Calu3 (cell line): ENCODE measurements at regions not wholly inside any gene's neighbourhood (a gene's known extent, or its start where the extent isn't known, plus 50 kb on each side); places are given as distances from the start of the nearest gene placed in this dataset.

Source experiments
- BruUV-seq: library from RNA; stranded (reverse); fragments of 400-500 nt; replicated peaks from 2 replicates; lab custom pipeline; 2021; lab: Mats Ljungman, UMichigan
- CTCF ChIA-PET: fragments of 300-600 bp; sonication (Branson Sonifier 250); formaldehyde crosslinking; loops from one replicate; lab custom pipeline; 2022; ENCODE audit warnings: antibody characterized with exemption; lab: Charles Lee
- DNase-seq: peaks from one replicate; pipeline ENCODE4 v3.0.0; 2022
- H3K27ac Mint-ChIP-seq: one replicate; pipeline ENCODE4 v1.8.0; 2022; ENCODE audit warnings: mixed read lengths; ENCODE audit not compliant: unreplicated experiment
- H3K27me3 Mint-ChIP-seq: one replicate; pipeline ENCODE4 v1.8.0; 2022; ENCODE audit warnings: mixed read lengths; ENCODE audit not compliant: unreplicated experiment
- H3K36me3 Mint-ChIP-seq: one replicate; pipeline ENCODE4 v1.8.0; 2022; ENCODE audit warnings: mild to moderate bottlenecking, moderate library complexity, mixed read lengths; ENCODE audit not compliant: insufficient read depth, unreplicated experiment
- H3K4me1 Mint-ChIP-seq: one replicate; pipeline ENCODE4 v1.8.0; 2022; ENCODE audit warnings: mild to moderate bottlenecking, low read depth, mixed read lengths; ENCODE audit not compliant: unreplicated experiment
- H3K4me3 Mint-ChIP-seq: one replicate; pipeline ENCODE4 v1.8.0; 2022; ENCODE audit warnings: mild to moderate bottlenecking, low read depth, moderate library complexity, mixed read lengths; ENCODE audit not compliant: unreplicated experiment
- H3K9me3 Mint-ChIP-seq: one replicate; pipeline ENCODE4 v1.8.0; 2022; ENCODE audit warnings: low read depth, mixed read lengths; ENCODE audit not compliant: unreplicated experiment
- intact Hi-C: fragments of 100-400 bp; cut with micrococcal nuclease; formaldehyde crosslinking; loops from one replicate; pipeline ENCODE4 v1.10.0; 2022; ENCODE audit not compliant: unreplicated experiment
- TF ChIP-seq, protein P1 (sequence below): fragments of 200-600 bp; IDR thresholded peaks from one replicate; pipeline ENCODE4 v1.8.0; 2022; ENCODE audit warnings: antibody characterized with exemption; ENCODE audit not compliant: unreplicated experiment

DNA sequence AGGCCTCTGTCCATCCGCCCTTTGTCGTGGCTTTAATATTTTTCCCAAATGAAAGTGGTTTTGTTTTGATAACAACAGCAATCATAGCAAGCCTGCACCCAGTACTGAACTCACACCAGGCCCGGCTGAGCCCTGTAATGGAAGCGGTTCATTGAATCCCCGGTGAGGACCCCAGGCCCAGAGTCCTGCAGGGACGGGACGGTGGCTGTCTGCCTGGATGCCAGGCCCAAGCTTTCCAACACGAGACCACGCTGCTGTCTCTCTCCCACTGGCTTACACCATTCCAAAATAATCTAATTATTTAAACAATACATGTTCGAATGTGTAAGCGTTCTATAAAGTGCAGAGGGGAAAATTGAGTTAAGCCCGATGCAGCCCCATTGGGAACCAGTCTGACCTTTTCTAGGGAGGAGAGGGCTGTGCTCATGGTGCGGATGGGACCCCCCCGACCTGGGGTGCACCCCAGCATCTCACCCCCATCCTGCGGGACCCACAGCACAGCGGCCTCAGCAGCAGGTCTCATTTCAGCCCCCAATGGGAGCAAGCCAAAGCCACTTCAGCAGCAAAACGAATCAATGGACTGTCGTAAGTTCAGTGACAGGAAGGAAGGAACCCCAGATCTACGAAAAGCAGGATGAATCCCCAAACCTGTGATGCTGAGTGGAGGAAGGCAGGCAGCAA lies 1046.9 kb downstream of the BRD1 start:
- no TSS peak for BruUV-seq
- Mint-ChIP-seq H3K9me3 (peaks cover 21% of the 10 kb centered on the region), H3K4me3 (no peak overlapping the region), H3K27me3 (no peaks in the 10 kb centered on the region), H3K27ac (no peak overlapping the region), H3K4me1 (no peaks in the 10 kb centered on the region), H3K36me3 (no peaks in the 10 kb centered on the region)
- CTCF ChIA-PET = no interaction called here
- intact Hi-C loops = no loop called here
- DNase-seq = no peak
- TF ChIP-seq, protein P1, sequence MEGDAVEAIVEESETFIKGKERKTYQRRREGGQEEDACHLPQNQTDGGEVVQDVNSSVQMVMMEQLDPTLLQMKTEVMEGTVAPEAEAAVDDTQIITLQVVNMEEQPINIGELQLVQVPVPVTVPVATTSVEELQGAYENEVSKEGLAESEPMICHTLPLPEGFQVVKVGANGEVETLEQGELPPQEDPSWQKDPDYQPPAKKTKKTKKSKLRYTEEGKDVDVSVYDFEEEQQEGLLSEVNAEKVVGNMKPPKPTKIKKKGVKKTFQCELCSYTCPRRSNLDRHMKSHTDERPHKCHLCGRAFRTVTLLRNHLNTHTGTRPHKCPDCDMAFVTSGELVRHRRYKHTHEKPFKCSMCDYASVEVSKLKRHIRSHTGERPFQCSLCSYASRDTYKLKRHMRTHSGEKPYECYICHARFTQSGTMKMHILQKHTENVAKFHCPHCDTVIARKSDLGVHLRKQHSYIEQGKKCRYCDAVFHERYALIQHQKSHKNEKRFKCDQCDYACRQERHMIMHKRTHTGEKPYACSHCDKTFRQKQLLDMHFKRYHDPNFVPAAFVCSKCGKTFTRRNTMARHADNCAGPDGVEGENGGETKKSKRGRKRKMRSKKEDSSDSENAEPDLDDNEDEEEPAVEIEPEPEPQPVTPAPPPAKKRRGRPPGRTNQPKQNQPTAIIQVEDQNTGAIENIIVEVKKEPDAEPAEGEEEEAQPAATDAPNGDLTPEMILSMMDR = no peak

DNA sequence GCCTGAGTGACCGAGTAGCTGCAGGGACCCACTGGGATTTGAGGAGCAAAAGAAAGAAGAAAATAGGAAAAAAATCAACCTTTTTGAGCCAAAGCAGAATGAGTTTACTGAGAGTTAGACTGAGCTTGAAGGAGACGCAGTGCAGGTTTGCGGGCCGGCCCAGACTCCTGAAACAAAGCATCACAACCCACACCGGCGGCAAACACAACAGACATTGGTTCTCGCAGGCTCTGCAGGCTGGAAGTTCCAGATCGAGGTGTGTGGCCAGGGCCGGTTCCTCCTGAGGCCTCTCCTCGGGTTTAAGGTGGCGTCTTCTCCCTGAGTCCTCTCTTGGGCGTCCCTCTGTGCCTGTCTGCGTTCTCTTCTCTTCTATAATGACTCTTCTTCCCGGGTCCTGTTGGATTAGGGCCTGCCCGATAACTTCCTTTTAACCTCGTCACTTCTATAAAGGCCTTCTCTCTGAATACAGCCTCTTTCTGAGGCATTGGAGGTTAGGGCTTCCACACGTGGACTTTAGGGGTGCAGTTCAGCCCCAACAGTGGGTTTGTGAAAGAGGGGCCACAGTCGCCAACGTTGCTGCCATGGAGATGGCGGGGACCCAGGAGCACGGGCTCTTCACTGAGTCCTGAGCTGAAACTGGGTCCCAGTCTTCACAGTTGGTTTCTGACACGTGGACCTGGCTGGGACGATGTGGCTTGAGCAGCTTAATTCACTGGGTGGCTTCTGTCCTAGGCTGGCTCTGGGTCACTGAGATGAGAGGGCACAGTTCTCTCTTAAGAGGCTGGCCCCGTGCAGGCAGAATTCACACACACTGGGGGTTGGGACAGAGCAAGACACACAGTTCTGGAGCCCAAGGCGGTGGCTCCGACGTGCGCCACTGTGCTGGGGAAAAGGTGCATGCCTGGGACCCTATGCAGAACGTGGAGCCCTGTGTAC lies 1047.7 kb downstream of the BRD1 start:
- no peak overlapping the region for H3K4me3 Mint-ChIP-seq
- intact Hi-C loops = no loop called here
- H3K4me1 Mint-ChIP-seq = no peaks in the 10 kb centered on the region
- H3K27me3 Mint-ChIP-seq = no peaks in the 10 kb centered on the region
- no TSS peak for BruUV-seq
- H3K9me3 Mint-ChIP-seq = peaks cover 24% of the 10 kb centered on the region
- TF ChIP-seq, protein P1 = no peak
- H3K27ac Mint-ChIP-seq = no peak overlapping the region
- H3K36me3 Mint-ChIP-seq = no peaks in the 10 kb centered on the region
- CTCF ChIA-PET = no interaction called here
- DNase-seq = no peak

DNA sequence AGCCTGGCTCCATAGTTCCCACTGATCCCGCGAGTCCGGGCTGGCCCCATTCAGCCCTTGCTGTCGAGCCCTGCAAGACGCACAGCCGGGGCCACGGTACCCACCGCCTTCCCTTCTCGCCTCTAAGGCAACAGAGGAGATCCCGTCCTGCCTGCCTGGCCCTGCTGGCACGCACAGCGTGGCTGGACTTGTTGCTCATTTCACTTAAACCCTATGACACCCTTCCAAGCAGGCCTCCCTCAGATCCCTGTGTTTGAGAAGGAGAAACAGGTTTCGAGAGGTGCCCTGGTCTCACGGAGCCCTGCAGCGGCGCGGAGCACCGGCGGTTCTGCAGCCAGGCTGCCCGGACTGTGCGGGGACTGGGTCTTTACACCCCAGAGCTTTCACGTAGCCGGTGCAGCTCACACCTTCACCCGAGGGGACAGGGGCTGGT lies 1048.4 kb downstream of the BRD1 start:
- BruUV-seq = no TSS peak
- no peak overlapping the region for H3K27ac Mint-ChIP-seq
- peaks cover 24% of the 10 kb centered on the region for H3K9me3 Mint-ChIP-seq
- DNase-seq = no peak
- no peaks in the 10 kb centered on the region for H3K27me3 Mint-ChIP-seq
- no peaks in the 10 kb centered on the region for H3K4me1 Mint-ChIP-seq
- TF ChIP-seq, protein P1 = no peak
- CTCF ChIA-PET = no interaction called here
- no peak overlapping the region for H3K4me3 Mint-ChIP-seq
- intact Hi-C loops = no loop called here
- no peaks in the 10 kb centered on the region for H3K36me3 Mint-ChIP-seq

DNA sequence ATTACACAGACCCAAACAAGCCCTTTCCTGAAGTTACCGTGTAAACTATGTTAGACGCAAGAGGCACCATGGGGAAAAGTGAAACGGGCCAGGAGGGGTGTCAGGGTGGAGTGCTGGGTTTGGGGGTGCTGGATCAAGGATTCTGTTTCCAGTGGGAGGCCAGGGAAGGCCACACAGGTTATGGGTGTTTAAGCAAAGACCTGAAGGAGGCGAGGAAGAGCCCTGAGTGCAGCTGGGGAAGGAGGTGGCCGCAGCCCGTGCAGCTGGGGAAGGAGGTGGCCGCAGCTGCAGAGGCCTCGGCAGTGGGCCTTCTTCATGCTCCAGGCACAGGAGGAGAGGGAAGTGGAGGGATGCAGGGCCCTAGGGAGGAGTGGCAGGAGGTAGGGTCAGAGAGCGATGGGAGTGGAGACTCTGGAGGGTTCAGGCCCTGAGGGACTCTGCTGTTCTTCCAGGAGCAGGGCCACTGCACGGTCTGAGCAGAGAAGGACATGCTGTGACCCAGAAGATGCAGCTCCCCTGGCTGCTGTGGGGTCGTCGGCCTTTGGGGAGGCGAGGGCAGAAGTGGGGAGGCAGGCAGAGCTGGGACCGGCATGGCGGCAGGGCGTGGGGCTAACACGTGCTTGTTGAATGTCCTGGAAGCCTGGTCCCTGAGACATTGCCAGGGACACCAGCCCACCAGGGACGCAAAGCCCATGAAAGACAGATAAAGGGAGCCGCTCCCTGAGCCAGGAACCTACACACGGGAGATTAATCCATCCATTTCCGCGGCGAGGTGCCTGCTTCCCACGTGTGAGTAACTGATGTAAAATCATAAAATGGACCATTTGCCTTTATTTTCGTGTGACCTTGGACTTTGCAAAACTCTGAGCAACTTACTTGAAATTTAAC lies 1049.1 kb downstream of the BRD1 start:
- TF ChIP-seq, protein P1 = no peak
- no TSS peak for BruUV-seq
- intact Hi-C loops = no loop called here
- Mint-ChIP-seq H3K36me3 (peaks cover 4% of the 10 kb centered on the region), H3K27ac (no peak overlapping the region), H3K9me3 (peaks cover 27% of the 10 kb centered on the region), H3K4me3 (no peak overlapping the region), H3K27me3 (no peaks in the 10 kb centered on the region), H3K4me1 (no peaks in the 10 kb centered on the region)
- no peak for DNase-seq
- CTCF ChIA-PET = no interaction called here
